HCT116 (cell line): ENCODE measurements at regions not wholly inside any gene's neighbourhood (a gene's known extent, or its start where the extent isn't known, plus 50 kb on each side); places are given as distances from the start of the nearest gene placed in this dataset.

Experiments
- ATAC-seq: fragments of 200-7000 bp; cut with Tn5 transposase; 2 replicates; pipeline ENCODE4 v1.9.1; 2020; ENCODE audit warnings: mild to moderate bottlenecking, moderate library complexity
- BruUV-seq: library from RNA; stranded (reverse); fragments of 400-500 nt; replicated peaks from 2 replicates; lab custom pipeline; 2021; lab: Mats Ljungman, UMichigan
- CTCF ChIA-PET: fragments of 300-600 bp; sonication (Branson Sonifier 250); formaldehyde crosslinking; loops from one replicate; lab custom pipeline; 2021; ENCODE audit warnings: antibody characterized with exemption; lab: Charles Lee
- POLR2A ChIA-PET: fragments of 300-600, 350-600 bp; sonication (Branson Sonifier 250); formaldehyde crosslinking; loops from one replicate; lab custom pipeline; 2021; ENCODE audit warnings: antibody characterized with exemption; lab: Charles Lee
- RAD21 ChIA-PET, 2 experiments: fragments of 300-600 bp; sonication (Branson Sonifier 250); formaldehyde crosslinking; loops; one replicate each; lab custom pipeline; 2023; ENCODE audit warnings: low total read pairs in 2 of 2; ENCODE audit not compliant: uncharacterized antibody in 2 of 2, unreplicated experiment in 2 of 2, low non-redundant PET in 1 of 2; lab: Charles Lee
- DNase-seq: peaks from one replicate; pipeline ENCODE4 v3.0.0-alpha.2; 2010; ENCODE audit warnings: low read depth, low spot score
- H2AFZ ChIP-seq: fragments of 200-600 bp; shearing (Covaris generic), sonication (generic); 2 replicates; pipeline ENCODE4 v1.6.1; 2017; ENCODE audit warnings: low read depth, mixed run types, mixed read lengths, antibody characterized with exemption, low read length; ENCODE audit not compliant: poor library complexity, severe bottlenecking
- H3K27ac ChIP-seq: 2 replicates; pipeline ENCODE4 v1.5.1; 2012; ENCODE audit warnings: low read depth, low read length
- H3K27me3 ChIP-seq: fragments of 200-600 bp; sonication (generic); 2 replicates; pipeline ENCODE4 v1.6.1; 2016; ENCODE audit warnings: mixed run types, low read length, mixed read lengths; ENCODE audit not compliant: insufficient read depth
- H3K36me3 ChIP-seq, 2 experiments: fragments of 200-500 bp in 1 of 2; fragments of 200-600 bp in 1 of 2; sonication (Bioruptor generic) in 1 of 2; sonication (generic) in 1 of 2; 2 replicates each; pipeline versions ENCODE4 v1.5.1 to v1.6.1; 2014 to 2016; ENCODE audit warnings: low read length in 2 of 2, inconsistent platforms in 1 of 2, mixed read lengths in 1 of 2, mixed run types in 1 of 2; ENCODE audit not compliant: insufficient read depth in 2 of 2, control insufficient read depth in 1 of 2
- H3K4me1 ChIP-seq, 2 experiments: fragments of 200-600 bp in 1 of 2; sonication (generic) in 1 of 2; 2 replicates each; pipeline versions ENCODE4 v1.5.1 to v1.6.1; 2012 to 2017; ENCODE audit warnings: low read length in 2 of 2, inconsistent platforms in 1 of 2, mild to moderate bottlenecking in 1 of 2, mixed read lengths in 1 of 2, mixed run types in 1 of 2, moderate library complexity in 1 of 2; ENCODE audit not compliant: insufficient read depth in 2 of 2, control insufficient read depth in 1 of 2
- H3K4me2 ChIP-seq: fragments of 200-600 bp; sonication (generic); 2 replicates; pipeline ENCODE4 v1.6.1; 2017; ENCODE audit warnings: mixed run types, low read length, mixed read lengths
- H3K4me3 ChIP-seq, 2 experiments: fragments of 200-600 bp in 1 of 2; sonication (generic) in 1 of 2; replicated peaks in 1 of 2; 2 replicates each; pipeline ENCODE4 v1.5.1; 2011 to 2016; ENCODE audit warnings: low read length in 2 of 2, control low read depth in 1 of 2, low read depth in 1 of 2, mild to moderate bottlenecking in 1 of 2, mixed read lengths in 1 of 2, mixed run types in 1 of 2
- H3K79me2 ChIP-seq: fragments of 200-600 bp; sonication (generic); 2 replicates; pipeline ENCODE4 v1.6.1; 2017; ENCODE audit warnings: mild to moderate bottlenecking, mixed run types, low read length, moderate library complexity, mixed read lengths; ENCODE audit not compliant: insufficient read depth
- H3K9ac ChIP-seq: fragments of 200-600 bp; sonication (generic); 2 replicates; pipeline ENCODE4 v1.6.1; 2016; ENCODE audit warnings: low read length, mixed read lengths
- H3K9me2 ChIP-seq: fragments of 200-600 bp; sonication (generic), shearing (Covaris generic); 2 replicates; pipeline ENCODE4 v1.6.1; 2017; ENCODE audit warnings: mixed run types, mild to moderate bottlenecking, moderate library complexity; ENCODE audit not compliant: insufficient read depth
- H3K9me3 ChIP-seq, 2 experiments: fragments of 200-500 bp in 1 of 2; fragments of 200-600 bp in 1 of 2; sonication (Bioruptor generic) in 1 of 2; sonication (generic) in 1 of 2; 2 replicates each; pipeline ENCODE4 v1.6.1; 2014 to 2017; ENCODE audit warnings: low read length in 2 of 2, mixed read lengths in 2 of 2, inconsistent platforms in 1 of 2, low read depth in 1 of 2, mild to moderate bottlenecking in 1 of 2, mixed run types in 1 of 2, moderate library complexity in 1 of 2; ENCODE audit not compliant: control insufficient read depth in 1 of 2, insufficient read depth in 1 of 2
- H4K20me1 ChIP-seq: fragments of 200-600 bp; sonication (generic), shearing (Covaris generic); 2 replicates; pipeline ENCODE4 v1.6.1; 2017; ENCODE audit warnings: mixed run types, mild to moderate bottlenecking, moderate library complexity; ENCODE audit not compliant: insufficient read depth
- EZH2phosphoT487 ChIP-seq: fragments of 200-600 bp; IDR thresholded peaks from 2 replicates; pipeline ENCODE4 v1.6.1; 2018; ENCODE audit warnings: antibody characterized with exemption, borderline replicate concordance
- FOSL1 ChIP-seq: IDR thresholded peaks from 2 replicates; pipeline ENCODE4 v1.6.1; 2012; ENCODE audit warnings: low read depth
- MAX ChIP-seq: IDR thresholded peaks from 2 replicates; pipeline ENCODE4 v1.6.1; 2012
- SIN3A ChIP-seq: IDR thresholded peaks from 2 replicates; pipeline ENCODE4 v1.6.1; 2012; ENCODE audit warnings: low read depth
- SP1 ChIP-seq: IDR thresholded peaks from 2 replicates; pipeline ENCODE4 v1.6.1; 2012; ENCODE audit warnings: low read depth
- SRF ChIP-seq: IDR thresholded peaks from 2 replicates; pipeline ENCODE4 v1.6.1; 2012; ENCODE audit warnings: low read depth
- TCF7L2 ChIP-seq: IDR thresholded peaks from 2 replicates; pipeline ENCODE4 v1.7.0; 2011; ENCODE audit warnings: borderline replicate concordance, inconsistent platforms; ENCODE audit not compliant: insufficient read depth, insufficient read length; ENCODE audit errors: extremely low read depth
- ZBTB33 ChIP-seq: IDR thresholded peaks from 2 replicates; pipeline ENCODE4 v1.6.1; 2011; ENCODE audit warnings: mild to moderate bottlenecking, low read length, moderate library complexity; ENCODE audit not compliant: insufficient replicate concordance; ENCODE audit errors: extremely low read depth
- ZFX ChIP-seq: fragments of 450-650 bp; IDR thresholded peaks from 2 replicates; pipeline ENCODE4 v1.6.1; 2017
- ZNF274 ChIP-seq: fragments of 200-500 bp; sonication (Bioruptor generic); IDR thresholded peaks from 2 replicates; pipeline ENCODE4 v1.6.1; 2014; ENCODE audit warnings: mild to moderate bottlenecking, low read depth, low read length, inconsistent platforms
- intact Hi-C: fragments of 100-400 bp; cut with micrococcal nuclease; formaldehyde crosslinking; loops from 2 replicates; pipeline ENCODE4 v1.10.0; 2022

- POLR2A ChIA-PET = no interaction called here
- Histone ChIP-seq H3K4me3 (no peak overlapping the region), H3K9me3 (peaks cover 3 to 17% of the 10 kb centered on the region in 2 experiments; a peak in 2 of 4 replicates), H3K36me3 (no peaks in the 10 kb centered on the region), H4K20me1 (no peaks in the 10 kb centered on the region), H3K9ac (no peak overlapping the region), H3K79me2 (no peaks in the 10 kb centered on the region), H2AFZ (no peak overlapping the region), H3K27me3 (no peaks in the 10 kb centered on the region), H3K4me2 (no peak overlapping the region), H3K9me2 (no peaks in the 10 kb centered on the region), H3K27ac (no peak overlapping the region), H3K4me1 (no peaks in the 10 kb centered on the region)
- CTCF ChIA-PET = no interaction called here
- no peak for ATAC-seq
- intact Hi-C loops = no loop called here
- no peak for TF ChIP-seq SP1
- TF ChIP-seq SIN3A = no peak
- TF ChIP-seq MAX = no peak
- no peak for TF ChIP-seq ZFX
- no peak for TF ChIP-seq ZBTB33
- TF ChIP-seq SRF = no peak
- TF ChIP-seq EZH2phosphoT487 = no peak
- TF ChIP-seq FOSL1 = no peak
- no peak for TF ChIP-seq ZNF274
- TF ChIP-seq TCF7L2 = no peak
- BruUV-seq = no TSS peak
- RAD21 ChIA-PET = no interaction called here
- no peak for DNase-seq
Observed at GRCh38 chr7:69301253-69301652, 297.0 kb upstream of the AUTS2 start.
